Psoas muscle (tissue), 7 donors: ENCODE measurements at regions not wholly inside any gene's neighbourhood (a gene's known extent, or its start where the extent isn't known, plus 50 kb on each side); places are given as distances from the start of the nearest gene placed in this dataset.
"Not testable (repeated sequence)": the region's sequence is repeated elsewhere in the genome, so short reads cannot be mapped to it uniquely, and the experiment has no call there.

Experiments
- ATAC-seq, 4 donors: fragments of 200-7000 bp; cut with Tn5 transposase; one replicate each; pipeline ENCODE4 v1.9.1; 2020; ENCODE audit warnings: moderate library complexity in 3 of 4, mild to moderate bottlenecking in 2 of 4
- DNase-seq, 2 donors: peaks; one replicate each; pipeline ENCODE4 v3.0.0-alpha.2; 2020
- H3K27ac ChIP-seq: fragments of 200-600 bp; one replicate; pipeline ENCODE4 v1.8.0; 2022
- H3K27me3 ChIP-seq, 3 donors: fragments of 200-600 bp in 1 of 3; one replicate each; pipeline versions ENCODE4 v1.6.1 to v1.8.0; 2013 to 2022; ENCODE audit warnings: low read length in 2 of 3, mild to moderate bottlenecking in 2 of 3, moderate library complexity in 1 of 3; ENCODE audit not compliant: insufficient read depth in 3 of 3
- H3K36me3 ChIP-seq, 2 donors: fragments of 200-600 bp in 1 of 2; one replicate each; pipeline versions ENCODE4 v1.6.1 to v1.8.0; 2013 to 2022; ENCODE audit warnings: low read depth in 1 of 2, mild to moderate bottlenecking in 1 of 2, moderate library complexity in 1 of 2; ENCODE audit not compliant: insufficient read depth in 1 of 2
- H3K4me1 ChIP-seq: fragments of 200-600 bp; one replicate; pipeline ENCODE4 v1.8.0; 2022
- H3K4me3 ChIP-seq: fragments of 200-600 bp; one replicate; pipeline ENCODE4 v1.8.0; 2022; ENCODE audit warnings: mild to moderate bottlenecking
- H3K9me3 ChIP-seq: fragments of 200-600 bp; one replicate; pipeline ENCODE4 v1.8.0; 2022
- WGBS, 3 donors: extraction: QIAGEN DNeasy Blood & Tissue Kit; methylation state at CpG; one replicate each; pipeline versions ENCODE4 v1.1.6 to v1.1.7; 2013; 5-methylcytosine and 5-hydroxymethylcytosine counted together
- intact Hi-C, 2 donors: fragments of 100-400 bp; cut with DNase I; formaldehyde crosslinking; loops; one replicate each; pipeline versions ENCODE4 v1.11.0 to v1.14.2; 2022
- TF ChIP-seq, protein P1 (sequence below): fragments of 200-600 bp; IDR thresholded peaks from one replicate; pipeline ENCODE4 v1.8.0; 2022; ENCODE audit warnings: antibody characterized with exemption
- donor health status: healthy with polysubstance abuse.
- donor health status: DM: no; HTN: no; CAD: no; lungs with moderate emphysema.
- donor health status: Bipolar disorder and iron deficiency.
- donor health status: healthy.
- donor health status: DM: yes; HTN: yes; CAD: no.
- donor health status: DM: no; HTN: no; CAD: no.
- donor health status: DM: yes; HTN: yes; CAD: no.

DNA sequence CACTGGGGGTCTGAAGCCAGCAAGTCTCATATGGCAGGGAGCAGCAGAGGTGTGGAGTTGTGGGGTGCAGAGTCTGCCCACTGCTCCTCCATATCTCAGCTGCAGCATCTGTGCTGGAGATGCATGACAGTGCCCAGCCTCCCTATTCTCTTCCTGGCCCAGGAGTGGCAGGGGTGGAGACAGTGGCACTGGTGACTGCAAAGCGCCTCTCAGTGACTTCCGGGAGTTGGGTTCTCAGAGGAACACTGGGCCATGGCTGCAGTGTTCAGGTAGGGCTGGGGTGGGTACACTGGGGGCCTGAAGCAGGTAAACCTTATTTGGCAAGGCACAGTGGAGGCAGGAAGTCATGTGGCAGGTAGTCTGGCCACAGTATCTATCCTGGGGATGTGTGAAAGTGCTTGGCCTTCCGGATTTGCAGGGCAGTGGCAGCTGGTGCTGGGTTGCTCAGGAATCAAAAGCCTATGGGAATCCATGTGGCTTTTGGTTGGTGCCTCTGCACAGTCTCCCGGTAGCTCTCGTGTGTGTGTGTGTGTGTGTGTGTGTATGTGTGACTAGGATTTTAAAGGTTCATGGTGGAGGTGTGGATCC lies 60.3 kb upstream of the THUMPD2 start:
- 57 to 78% (median 65%) methylated on average over 5 of the region's 5 CpGs for WGBS, 3 donors
- ATAC-seq = no peak
- intact Hi-C loops = no loop called here

DNA sequence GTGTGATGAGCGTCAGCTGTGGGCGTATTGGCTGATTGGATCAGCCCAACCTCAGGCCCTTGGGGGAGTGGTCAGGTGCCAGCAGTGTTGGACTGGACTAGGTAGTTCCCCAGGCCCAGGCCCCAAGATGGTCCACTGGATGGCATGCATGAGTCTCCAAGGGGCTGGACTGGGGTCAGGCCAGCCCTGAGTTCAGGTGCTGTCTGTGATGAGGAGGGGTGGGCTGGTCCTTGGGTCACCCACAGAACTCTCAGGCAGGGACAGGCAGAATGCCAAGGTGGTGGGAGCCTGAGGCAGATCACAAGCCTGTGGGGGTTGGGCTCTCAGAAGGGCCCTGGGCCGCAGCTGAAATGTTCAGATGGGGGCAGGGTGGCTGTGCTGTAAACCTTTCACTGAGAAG lies 59.5 kb upstream of the THUMPD2 start:
- DNase-seq (no peak), ATAC-seq (no peak)
- Histone ChIP-seq H3K36me3 (no peaks in the 10 kb centered on the region), H3K27me3 (no peaks in the 10 kb centered on the region), H3K9me3 (peaks cover 13% of the 10 kb centered on the region), H3K4me3 (no peak overlapping the region), H3K27ac (no peak overlapping the region), H3K4me1 (no peaks in the 10 kb centered on the region)
- TF ChIP-seq, protein P1, sequence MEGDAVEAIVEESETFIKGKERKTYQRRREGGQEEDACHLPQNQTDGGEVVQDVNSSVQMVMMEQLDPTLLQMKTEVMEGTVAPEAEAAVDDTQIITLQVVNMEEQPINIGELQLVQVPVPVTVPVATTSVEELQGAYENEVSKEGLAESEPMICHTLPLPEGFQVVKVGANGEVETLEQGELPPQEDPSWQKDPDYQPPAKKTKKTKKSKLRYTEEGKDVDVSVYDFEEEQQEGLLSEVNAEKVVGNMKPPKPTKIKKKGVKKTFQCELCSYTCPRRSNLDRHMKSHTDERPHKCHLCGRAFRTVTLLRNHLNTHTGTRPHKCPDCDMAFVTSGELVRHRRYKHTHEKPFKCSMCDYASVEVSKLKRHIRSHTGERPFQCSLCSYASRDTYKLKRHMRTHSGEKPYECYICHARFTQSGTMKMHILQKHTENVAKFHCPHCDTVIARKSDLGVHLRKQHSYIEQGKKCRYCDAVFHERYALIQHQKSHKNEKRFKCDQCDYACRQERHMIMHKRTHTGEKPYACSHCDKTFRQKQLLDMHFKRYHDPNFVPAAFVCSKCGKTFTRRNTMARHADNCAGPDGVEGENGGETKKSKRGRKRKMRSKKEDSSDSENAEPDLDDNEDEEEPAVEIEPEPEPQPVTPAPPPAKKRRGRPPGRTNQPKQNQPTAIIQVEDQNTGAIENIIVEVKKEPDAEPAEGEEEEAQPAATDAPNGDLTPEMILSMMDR = no peak
- intact Hi-C loops = no loop called here
- 92 to 98% (median 94%) methylated on average over 3 of the region's 3 CpGs for WGBS, 3 donors

More for the DNA sequence above, 60.3 kb upstream of the THUMPD2 start:
- H3K4me1 ChIP-seq = no peaks in the 10 kb centered on the region
- no peak overlapping the region for H3K4me3 ChIP-seq
- H3K27ac ChIP-seq = no peak overlapping the region
- H3K27me3 ChIP-seq = no peaks in the 10 kb centered on the region
- no peaks in the 10 kb centered on the region for H3K36me3 ChIP-seq
- no peak for DNase-seq
- peaks cover 13% of the 10 kb centered on the region for H3K9me3 ChIP-seq
- TF ChIP-seq, protein P1 = no peak

GRCh38 chr2:39837856-39838453 lies 58.9 kb upstream of the THUMPD2 start:
- Histone ChIP-seq H3K9me3 (peaks cover 13% of the 10 kb centered on the region), H3K27ac (no peak overlapping the region), H3K27me3 (no peaks in the 10 kb centered on the region), H3K4me3 (no peak overlapping the region), H3K36me3 (no peaks in the 10 kb centered on the region), H3K4me1 (no peaks in the 10 kb centered on the region)
- WGBS, 3 donors = 43 to 57% (median 46%) methylated on average over 6 of the region's 6 CpGs
- TF ChIP-seq, protein P1 = peak; percentile 50
- DNase-seq (no peak), ATAC-seq (no peak)
- intact Hi-C loops = no loop called here

- intact Hi-C loops = no loop called here
- TF ChIP-seq, protein P1 = no peak
- Histone ChIP-seq H3K27ac (no peak overlapping the region), H3K4me1 (no peaks in the 10 kb centered on the region), H3K9me3 (peaks cover 13% of the 10 kb centered on the region), H3K36me3 (no peaks in the 10 kb centered on the region), H3K27me3 (no peaks in the 10 kb centered on the region), H3K4me3 (no peak overlapping the region)
- DNase-seq (no peak), ATAC-seq (no peak)
- WGBS, 3 donors = 83 to 91% (median 88%) methylated on average over 3 of the region's 3 CpGs
Observed at GRCh38 chr2:39836638-39837037, 57.6 kb upstream of the THUMPD2 start.

DNA sequence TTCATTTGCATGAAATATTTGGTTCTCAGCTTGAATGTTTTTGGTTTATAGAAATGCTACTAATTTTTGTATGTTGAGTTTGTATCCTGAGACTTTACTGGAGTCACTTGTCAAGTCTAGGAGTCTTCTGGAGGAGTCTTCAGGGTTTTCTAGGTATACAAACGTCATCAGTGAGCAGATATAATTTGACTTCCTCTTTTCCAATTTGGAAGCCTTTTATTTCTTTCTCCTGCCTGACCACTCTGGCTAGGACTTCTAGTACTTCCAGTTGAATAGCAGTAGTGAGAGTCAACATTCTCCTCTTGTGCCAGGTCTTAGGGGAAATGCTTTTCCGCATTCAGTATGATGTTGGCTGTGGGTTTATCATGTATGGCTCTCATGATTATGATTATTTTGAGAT lies 55.4 kb upstream of the THUMPD2 start:
- no peak overlapping the region for H3K4me3 ChIP-seq
- no peaks in the 10 kb centered on the region for H3K27me3 ChIP-seq
- DNase-seq (no peak), ATAC-seq (no peak)
- intact Hi-C loops = no loop called here
- no peaks in the 10 kb centered on the region for H3K4me1 ChIP-seq
- no peak overlapping the region for H3K27ac ChIP-seq
- peaks cover 13% of the 10 kb centered on the region for H3K9me3 ChIP-seq
- no peaks in the 10 kb centered on the region for H3K36me3 ChIP-seq
- WGBS, 3 donors = 84 to 89% (median 86%) methylated on average over 2 of the region's 2 CpGs
- TF ChIP-seq, protein P1 = no peak

- H3K27ac ChIP-seq, intact Hi-C loops, H3K36me3 ChIP-seq, H3K4me3 ChIP-seq, H3K27me3 ChIP-seq, ATAC-seq, H3K4me1 ChIP-seq, DNase-seq, H3K9me3 ChIP-seq: not testable (repeated sequence)
- 72 to 83% (median 74%) methylated on average over 4 of the region's 4 CpGs for WGBS, 3 donors
Observed at GRCh38 chr2:39830610-39831009, 51.6 kb upstream of the THUMPD2 start.
